GM19372 (cell line): ENCODE measurements at regions not wholly inside any gene's neighbourhood (a gene's known extent, or its start where the extent isn't known, plus 50 kb on each side); places are given as distances from the start of the nearest gene placed in this dataset.
"Not testable (repeated sequence)": the region's sequence is repeated elsewhere in the genome, so short reads cannot be mapped to it uniquely, and the experiment has no call there.

ENCODE experiments used
- ATAC-seq: cut with Tn5 transposase; IDR thresholded peaks from one replicate; pipeline ENCODE4 v1.9.1; 2021; ENCODE audit warnings: mild to moderate bottlenecking, low read depth, moderate library complexity; ENCODE audit not compliant: unreplicated experiment

GRCh38 chr1:182172699-182173098 is 111.2 kb upstream of the ZNF648 start:
- no peak for ATAC-seq

GRCh38 chr1:182170891-182171461 is 109.5 kb upstream of the ZNF648 start:
- ATAC-seq: no peak

- no peak for ATAC-seq
Observed at GRCh38 chr1:182169203-182169602, 107.7 kb upstream of the ZNF648 start.

GRCh38 chr1:182166750-182167149 is 105.2 kb upstream of the ZNF648 start:
- ATAC-seq: no peak

- ATAC-seq: no peak
Observed at GRCh38 chr1:182166321-182166720, 104.8 kb upstream of the ZNF648 start.

- no peak for ATAC-seq
Observed at GRCh38 chr1:182164273-182164672, 102.8 kb upstream of the ZNF648 start.

GRCh38 chr1:182163821-182164223 is 102.3 kb upstream of the ZNF648 start:
- ATAC-seq: no peak

- no peak for ATAC-seq
Observed at GRCh38 chr1:182159443-182159842, 97.9 kb upstream of the ZNF648 start.

- ATAC-seq: no peak
Observed at GRCh38 chr1:182157187-182157586, 95.7 kb upstream of the ZNF648 start.

GRCh38 chr1:182154425-182154824 is 92.9 kb upstream of the ZNF648 start:
- not testable (repeated sequence) for ATAC-seq

GRCh38 chr1:182149411-182149965 is 88.0 kb upstream of the ZNF648 start:
- no peak for ATAC-seq

GRCh38 chr1:182147951-182148350 is 86.4 kb upstream of the ZNF648 start:
- no peak for ATAC-seq

GRCh38 chr1:182147136-182147820 is 85.8 kb upstream of the ZNF648 start:
- ATAC-seq: peak; percentile 87

GRCh38 chr1:182146286-182146685 is 84.8 kb upstream of the ZNF648 start:
- ATAC-seq: no peak

GRCh38 chr1:182145441-182145840 is 83.9 kb upstream of the ZNF648 start:
- ATAC-seq: no peak

- ATAC-seq: no peak
Observed at GRCh38 chr1:182144646-182145030, 83.1 kb upstream of the ZNF648 start.

GRCh38 chr1:182143825-182144645 is 82.5 kb upstream of the ZNF648 start:
- ATAC-seq: no peak

GRCh38 chr1:182143154-182143657 is 81.7 kb upstream of the ZNF648 start:
- ATAC-seq: no peak

- no peak for ATAC-seq
Observed at GRCh38 chr1:182142621-182143020, 81.1 kb upstream of the ZNF648 start.

GRCh38 chr1:182141040-182141439 is 79.5 kb upstream of the ZNF648 start:
- ATAC-seq: no peak

- ATAC-seq: no peak
Observed at GRCh38 chr1:182139496-182139895, 78.0 kb upstream of the ZNF648 start.
